Stomach (tissue), 8 donors: ENCODE measurements at regions not wholly inside any gene's neighbourhood (a gene's known extent, or its start where the extent isn't known, plus 50 kb on each side); places are given as distances from the start of the nearest gene placed in this dataset.

Experiments
- DNase-seq, 2 donors: peaks; one replicate each; pipeline versions ENCODE4 v3.0.0 to v3.0.0-alpha.2; 2013 to 2019
- H3K27ac ChIP-seq, 5 donors: fragments of 200-600 bp in 4 of 5; sonication (generic) in 4 of 5; one replicate each; pipeline ENCODE4 v1.5.1; 2013 to 2019; ENCODE audit warnings: mild to moderate bottlenecking in 1 of 5, moderate library complexity in 1 of 5
- H3K27me3 ChIP-seq, 3 donors: fragments of 200-600 bp; sonication (generic); one replicate each; pipeline ENCODE4 v1.5.1; 2017 to 2019; ENCODE audit warnings: mixed run types in 1 of 3
- H3K36me3 ChIP-seq, 4 donors: fragments of 200-600 bp; sonication (generic); 1 replicate in 3 of 4; 2 replicates in 1 of 4; pipeline ENCODE4 v1.5.1; 2016 to 2019
- H3K4me1 ChIP-seq, 4 donors: fragments of 200-600 bp; sonication (generic); one replicate each; pipeline ENCODE4 v1.5.1; 2016 to 2019
- H3K4me3 ChIP-seq, 4 donors: fragments of 200-600 bp; sonication (generic) in 3 of 4; one replicate each; pipeline ENCODE4 v1.5.1; 2016 to 2019; ENCODE audit warnings: mild to moderate bottlenecking in 1 of 4
- H3K9me3 ChIP-seq, 4 donors: fragments of 200-600 bp; sonication (generic); one replicate each; pipeline ENCODE4 v1.5.1; 2016 to 2019
- EP300 ChIP-seq: sonication (generic); formaldehyde crosslinking; IDR thresholded peaks from one replicate; pipeline ENCODE4 v1.6.1; 2017; ENCODE audit warnings: antibody characterized with exemption
- POLR2A ChIP-seq, 4 donors: fragments of 450-650 bp; IDR thresholded peaks; one replicate each; pipeline ENCODE4 v1.6.1; 2016; ENCODE audit warnings: antibody characterized with exemption in 4 of 4, control low read depth in 2 of 4, mild to moderate bottlenecking in 1 of 4, moderate library complexity in 1 of 4
- POLR2AphosphoS5 ChIP-seq, 3 donors: sonication (generic); formaldehyde crosslinking; IDR thresholded peaks; one replicate each; pipeline ENCODE4 v1.6.1; 2016; ENCODE audit warnings: antibody characterized with exemption in 3 of 3
- WGBS, 5 donors: extraction: QIAGEN DNeasy Blood & Tissue Kit in 3 of 5; methylation state at CpG; one replicate each; pipeline versions ENCODE4 v1.1.5 to v1.1.7; 2013 to 2018; 5-methylcytosine and 5-hydroxymethylcytosine counted together
- intact Hi-C: fragments of 100-400 bp; cut with DNase I; formaldehyde crosslinking; loops from one replicate; pipeline ENCODE4 v1.15.1; 2023; ENCODE audit warnings: low total_unique reads
- TF ChIP-seq, protein P1 (sequence below), 7 experiments: fragments of 450-650 bp in 4 of 7; fragments of 200-600 bp in 3 of 7; sonication (generic) in 3 of 7; IDR thresholded peaks; one replicate each; pipeline ENCODE4 v1.5.1; 2016 to 2019; ENCODE audit warnings: antibody characterized with exemption in 7 of 7, control low read depth in 2 of 7, mild to moderate bottlenecking in 1 of 7
- donor health status: healthy with polysubstance abuse.
- donor health status: Bipolar disorder and iron deficiency.
- donor health status: healthy.

DNA sequence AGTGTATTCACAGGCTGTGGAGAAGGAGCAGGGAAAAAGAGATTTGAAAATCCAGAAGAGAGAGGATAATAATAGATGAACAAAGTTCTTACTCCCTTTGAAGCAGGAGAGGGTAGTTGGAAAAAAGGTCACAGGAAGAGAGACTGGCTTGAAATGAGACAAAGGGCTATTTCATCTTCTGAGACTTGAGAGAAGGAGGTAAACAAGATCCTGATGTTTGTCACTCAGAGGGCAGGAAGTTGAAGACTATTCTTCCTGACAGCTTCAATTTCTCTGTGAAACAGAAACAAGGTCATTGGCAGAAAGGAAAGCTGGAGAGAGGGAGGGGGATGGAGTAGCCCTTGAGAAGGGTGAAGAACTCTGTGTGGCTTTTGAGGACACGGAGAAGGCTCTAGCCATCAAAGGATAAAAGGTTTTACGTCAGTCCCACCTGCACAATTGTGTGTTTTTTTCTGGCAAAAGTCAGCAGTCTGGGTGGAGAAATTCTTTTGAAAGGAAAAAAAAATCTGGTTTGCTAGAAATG, 216.1 kb upstream of the STEAP4 start:
- no peaks in the 10 kb centered on the region for H3K36me3 ChIP-seq
- no peak overlapping the region for H3K4me3 ChIP-seq
- no peak overlapping the region for H3K27ac ChIP-seq
- H3K27me3 ChIP-seq: no peaks in the 10 kb centered on the region
- TF ChIP-seq POLR2A (IDR thresholded peaks at IDR 0.05): no peak
- TF ChIP-seq POLR2AphosphoS5 (IDR thresholded peaks at IDR 0.05): no peak
- TF ChIP-seq EP300: no peak
- TF ChIP-seq, protein P1, sequence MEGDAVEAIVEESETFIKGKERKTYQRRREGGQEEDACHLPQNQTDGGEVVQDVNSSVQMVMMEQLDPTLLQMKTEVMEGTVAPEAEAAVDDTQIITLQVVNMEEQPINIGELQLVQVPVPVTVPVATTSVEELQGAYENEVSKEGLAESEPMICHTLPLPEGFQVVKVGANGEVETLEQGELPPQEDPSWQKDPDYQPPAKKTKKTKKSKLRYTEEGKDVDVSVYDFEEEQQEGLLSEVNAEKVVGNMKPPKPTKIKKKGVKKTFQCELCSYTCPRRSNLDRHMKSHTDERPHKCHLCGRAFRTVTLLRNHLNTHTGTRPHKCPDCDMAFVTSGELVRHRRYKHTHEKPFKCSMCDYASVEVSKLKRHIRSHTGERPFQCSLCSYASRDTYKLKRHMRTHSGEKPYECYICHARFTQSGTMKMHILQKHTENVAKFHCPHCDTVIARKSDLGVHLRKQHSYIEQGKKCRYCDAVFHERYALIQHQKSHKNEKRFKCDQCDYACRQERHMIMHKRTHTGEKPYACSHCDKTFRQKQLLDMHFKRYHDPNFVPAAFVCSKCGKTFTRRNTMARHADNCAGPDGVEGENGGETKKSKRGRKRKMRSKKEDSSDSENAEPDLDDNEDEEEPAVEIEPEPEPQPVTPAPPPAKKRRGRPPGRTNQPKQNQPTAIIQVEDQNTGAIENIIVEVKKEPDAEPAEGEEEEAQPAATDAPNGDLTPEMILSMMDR (IDR thresholded peaks at IDR 0.05): no peak
- intact Hi-C loops: no loop called here
- H3K9me3 ChIP-seq: no peaks in the 10 kb centered on the region
- H3K4me1 ChIP-seq: no peaks in the 10 kb centered on the region
- 24 to 43% (median 36%) methylated on average over 2 of the region's 2 CpGs for WGBS, 5 donors
- no peak for DNase-seq

DNA sequence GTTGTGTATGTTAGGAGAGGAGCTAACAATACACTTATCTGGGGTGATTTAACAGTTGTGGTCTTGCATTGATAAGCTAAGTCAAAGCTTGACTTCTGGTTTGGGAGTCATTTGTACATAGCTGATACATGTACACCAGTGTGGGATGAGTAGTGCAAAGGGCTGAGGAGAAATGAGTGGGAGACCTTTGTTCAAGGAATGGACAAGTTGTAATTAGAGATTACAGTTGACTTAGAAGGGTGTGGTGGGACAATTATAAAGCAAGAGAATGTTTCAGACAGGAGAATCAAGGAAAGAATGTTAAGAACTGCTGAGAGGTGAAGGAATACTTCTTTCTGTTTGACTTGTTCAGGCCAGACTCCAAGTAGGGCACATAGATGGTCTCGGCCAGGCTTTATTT, 209.7 kb upstream of the STEAP4 start:
- intact Hi-C loops: no loop called here

DNA sequence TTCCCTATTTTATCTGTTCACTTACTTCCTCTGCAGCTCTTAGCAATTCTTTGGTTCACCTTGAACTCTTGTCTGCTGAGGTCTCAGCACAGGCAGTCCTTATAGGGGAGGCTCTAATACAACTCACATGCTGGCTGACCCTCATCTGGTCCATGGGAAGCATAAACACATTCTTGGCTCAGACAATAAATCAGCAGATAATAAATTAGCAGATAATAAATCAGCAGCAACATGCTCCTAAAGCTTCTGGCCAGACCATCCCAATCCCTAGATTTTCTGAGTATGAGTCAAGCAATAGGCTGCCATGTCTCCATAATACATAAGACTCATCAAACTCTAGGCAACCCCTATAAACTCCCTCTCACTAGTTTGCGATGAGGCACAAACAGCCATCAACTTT, 208.6 kb upstream of the STEAP4 start:
- no peaks in the 10 kb centered on the region for H3K4me1 ChIP-seq
- TF ChIP-seq POLR2A (IDR thresholded peaks at IDR 0.05) (no peak), EP300 (no peak), POLR2AphosphoS5 (IDR thresholded peaks at IDR 0.05) (no peak)
- H3K4me3 ChIP-seq: no peak overlapping the region
- H3K27ac ChIP-seq: no peak overlapping the region
- intact Hi-C loops: no loop called here
- no peaks in the 10 kb centered on the region for H3K27me3 ChIP-seq
- peaks cover 0 to 9% (median 5%) of the 10 kb centered on the region in 4 donors for H3K9me3 ChIP-seq
- no peaks in the 10 kb centered on the region for H3K36me3 ChIP-seq
- WGBS, 5 donors: 72 to 94% (median 89%) methylated on average over 1 of the region's 1 CpG
- peak in 1 of 2 donors; percentile 6 for DNase-seq

More for the DNA sequence above, 209.7 kb upstream of the STEAP4 start:
- 63 to 82% (median 77%) methylated on average over 1 of the region's 1 CpG for WGBS, 5 donors
- H3K9me3 ChIP-seq: peaks cover 0 to under 1% (median under 1%) of the 10 kb centered on the region in 4 donors
- no peaks in the 10 kb centered on the region for H3K36me3 ChIP-seq
- TF ChIP-seq, protein P1 (IDR thresholded peaks at IDR 0.05): no peak
- TF ChIP-seq POLR2AphosphoS5 (IDR thresholded peaks at IDR 0.05) (no peak), EP300 (no peak), POLR2A (IDR thresholded peaks at IDR 0.05) (no peak)
- H3K4me3 ChIP-seq: no peak overlapping the region
- no peaks in the 10 kb centered on the region for H3K4me1 ChIP-seq
- no peak overlapping the region for H3K27ac ChIP-seq
- no peaks in the 10 kb centered on the region for H3K27me3 ChIP-seq
- no peak for DNase-seq

DNA sequence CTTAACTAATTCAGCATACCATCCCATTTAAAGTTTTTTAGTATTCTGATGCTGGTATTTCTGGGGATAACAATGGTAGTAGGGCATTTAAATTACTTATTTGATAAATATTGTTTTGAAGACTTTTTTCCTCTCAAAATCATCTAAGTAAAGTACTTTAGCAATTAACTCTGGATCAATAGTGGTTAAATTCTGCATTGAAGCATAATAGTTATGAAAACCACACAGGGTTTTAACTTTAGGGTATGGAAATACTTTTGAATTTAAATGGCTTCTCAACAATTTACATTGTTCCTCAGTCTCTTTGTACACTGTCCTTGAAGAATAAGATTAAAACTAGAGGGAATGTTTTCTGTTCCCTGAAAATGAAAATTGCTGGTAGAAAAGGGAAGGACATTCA, 202.6 kb upstream of the STEAP4 start:
- Histone ChIP-seq H3K4me3 (no peak overlapping the region), H3K9me3 (peaks cover 0 to 12% (median 5%) of the 10 kb centered on the region in 4 donors), H3K36me3 (no peaks in the 10 kb centered on the region), H3K27me3 (no peaks in the 10 kb centered on the region), H3K27ac (no peak overlapping the region), H3K4me1 (no peaks in the 10 kb centered on the region)
- TF ChIP-seq POLR2AphosphoS5 (IDR thresholded peaks at IDR 0.05): no peak
- TF ChIP-seq, protein P1 (IDR thresholded peaks at IDR 0.05): no peak
- TF ChIP-seq EP300: no peak
- TF ChIP-seq POLR2A (IDR thresholded peaks at IDR 0.05): no peak
- intact Hi-C loops: no loop called here
- no peak for DNase-seq

DNA sequence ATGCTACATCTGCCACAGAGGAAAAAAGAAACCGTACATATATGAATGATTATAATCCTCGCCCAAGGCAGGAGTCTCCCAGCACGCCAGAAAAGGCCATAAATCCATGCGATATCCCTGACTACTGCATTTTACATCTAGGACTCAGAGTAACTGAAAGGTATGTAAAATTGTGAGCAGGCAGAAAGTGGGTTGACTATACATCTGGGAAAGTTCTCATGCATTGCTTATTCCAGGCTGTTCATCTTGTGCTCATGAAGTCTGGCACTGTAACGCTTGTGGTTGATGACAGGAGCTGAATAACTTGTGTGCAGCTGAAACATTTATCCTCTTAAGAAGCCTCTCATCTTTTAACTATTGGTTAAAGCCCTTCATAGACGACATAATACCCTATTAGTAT, 193.4 kb upstream of the STEAP4 start:
- no peak overlapping the region for H3K4me3 ChIP-seq
- no peaks in the 10 kb centered on the region for H3K4me1 ChIP-seq
- TF ChIP-seq POLR2AphosphoS5 (IDR thresholded peaks at IDR 0.05): no peak
- TF ChIP-seq, protein P1 (IDR thresholded peaks at IDR 0.05): no peak
- TF ChIP-seq EP300: no peak
- TF ChIP-seq POLR2A (IDR thresholded peaks at IDR 0.05): no peak
- WGBS, 5 donors: 67 to 83% (median 76%) methylated on average over 6 of the region's 6 CpGs
- H3K36me3 ChIP-seq: no peaks in the 10 kb centered on the region
- no peak overlapping the region for H3K27ac ChIP-seq
- no peaks in the 10 kb centered on the region for H3K9me3 ChIP-seq
- intact Hi-C loops: no loop called here
- DNase-seq: no peak
- no peaks in the 10 kb centered on the region for H3K27me3 ChIP-seq
